ENCODE measurements at regions not wholly inside any gene's neighbourhood (a gene's known extent, or its start where the extent isn't known, plus 50 kb on each side); places are given as distances from the start of the nearest gene placed in this dataset.

GRCh38 chr9:96171728-96172127 lies 130.2 kb downstream of the HSD17B3 start:
- TF ChIP-seq POLR2AphosphoS5 (IDR thresholded peaks at IDR 0.05; ENCODE audit: low read depth, low read length) (no peak), POLR2A (IDR thresholded peaks at IDR 0.05; ENCODE audit: low read depth, low read length) (no peak)
